NCI-H510A treated with DMSO at 0.1 percent for 48 hours (cell line): ENCODE measurements at regions not wholly inside any gene's neighbourhood (a gene's known extent, or its start where the extent isn't known, plus 50 kb on each side); places are given as distances from the start of the nearest gene placed in this dataset.

Experiments used
- DNase-seq: peaks from one replicate; lab custom pipeline; 2025; lab: John Stamatoyannopoulos, UW

DNA sequence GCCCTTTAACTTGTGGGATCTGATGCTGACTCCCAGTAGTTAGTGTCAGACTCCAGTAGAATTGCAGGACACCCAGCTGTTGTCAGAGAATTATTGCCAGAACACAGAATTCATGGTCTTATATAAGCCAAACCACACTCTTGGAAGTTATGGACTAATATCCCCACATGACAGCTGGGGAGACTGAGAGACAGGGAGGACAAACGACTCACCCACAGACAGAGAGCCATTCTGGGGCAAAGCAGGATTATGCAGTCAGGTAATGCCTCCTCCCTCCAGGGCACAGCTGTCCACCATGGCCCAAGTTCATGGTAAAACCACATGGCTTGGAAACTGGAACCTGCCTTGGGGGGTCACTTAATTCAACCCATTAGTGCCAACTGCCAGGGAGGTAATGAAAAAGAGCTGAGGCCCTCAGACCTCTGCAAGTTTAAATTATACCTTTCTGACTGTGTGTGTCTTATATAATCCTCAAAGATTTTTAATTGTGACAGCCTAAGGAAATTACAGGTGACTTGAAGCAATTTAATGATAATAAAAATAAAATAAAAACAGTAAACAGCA, 299.5 kb downstream of the BUD13 start:
- DNase-seq: no peak

GRCh38 chr11:116472651-116473050, 300.1 kb downstream of the BUD13 start:
- no peak for DNase-seq

DNA sequence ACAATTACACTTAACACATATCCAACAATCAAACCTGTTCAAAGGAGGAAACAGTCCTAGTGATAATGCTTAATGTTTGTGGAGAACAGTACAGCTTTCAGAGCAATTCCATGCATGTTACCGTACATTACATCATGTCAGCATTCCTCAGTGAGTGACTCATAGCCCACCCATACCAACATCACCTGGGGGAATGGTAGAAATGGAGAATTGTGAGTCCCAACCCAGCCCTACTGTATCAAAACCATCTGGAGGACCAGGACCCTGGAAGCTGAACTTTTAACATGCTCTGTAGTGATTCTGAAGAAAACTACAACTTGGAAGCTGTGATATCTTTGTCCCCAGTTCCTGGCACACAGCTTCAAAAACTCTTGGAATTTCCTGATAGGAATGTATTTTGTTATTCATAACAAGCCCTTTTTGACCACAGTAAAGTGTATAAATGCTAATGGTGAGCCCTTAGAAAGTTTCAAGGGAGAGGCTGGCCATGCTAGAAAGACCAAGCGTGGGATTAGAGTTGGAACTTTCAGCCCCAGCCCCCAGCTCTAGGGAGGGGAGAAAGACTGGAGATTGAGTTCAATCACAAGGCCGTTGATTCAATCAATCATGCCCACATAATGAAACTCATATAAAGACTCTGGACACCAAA, 301.1 kb downstream of the BUD13 start:
- DNase-seq: no peak

DNA sequence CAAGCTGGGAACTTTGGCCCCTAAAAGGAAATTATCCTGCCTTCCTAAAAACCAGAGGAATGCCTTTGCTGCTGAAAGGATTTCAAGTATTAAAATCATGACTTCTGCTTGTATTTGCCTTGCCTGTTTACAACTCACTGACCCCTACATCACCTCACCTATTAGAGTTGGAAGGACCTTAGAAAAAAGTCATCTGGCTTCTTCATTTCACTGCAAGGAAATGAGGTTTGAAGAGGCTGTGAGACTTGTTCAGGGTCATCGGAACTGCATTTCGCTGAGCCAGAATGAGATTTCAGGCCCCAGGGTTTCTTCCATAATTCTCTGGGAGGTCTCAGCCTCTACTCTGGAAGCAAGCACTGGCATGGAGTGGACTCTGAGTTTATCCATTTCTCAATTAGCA, 304.1 kb downstream of the BUD13 start:
- no peak for DNase-seq

GRCh38 chr11:116467823-116468222, 305.0 kb downstream of the BUD13 start:
- DNase-seq: no peak

DNA sequence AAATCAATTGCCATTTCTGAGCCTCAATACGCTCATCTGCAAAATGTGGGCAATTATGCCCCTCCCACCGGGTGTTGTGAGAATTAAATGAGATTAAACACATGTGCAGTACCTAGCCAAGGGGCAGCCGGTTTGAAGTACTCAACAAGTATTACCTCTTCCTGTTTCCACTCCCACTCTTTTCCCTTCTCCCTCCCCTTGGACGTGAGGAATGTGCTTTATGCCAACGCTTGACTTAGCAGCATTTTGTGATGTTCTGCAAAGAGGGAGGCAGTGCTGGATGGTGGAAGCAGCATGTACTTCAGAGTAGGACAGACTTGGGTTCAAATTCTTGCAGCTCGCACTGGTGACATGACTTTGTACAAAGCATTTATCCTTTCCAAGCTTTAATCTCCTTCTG, 306.0 kb downstream of the BUD13 start:
- no peak for DNase-seq

- no peak for DNase-seq
Measured at GRCh38 chr11:116466191-116466590, 306.6 kb downstream of the BUD13 start.

GRCh38 chr11:116465056-116465455, 307.7 kb downstream of the BUD13 start:
- no peak for DNase-seq

GRCh38 chr11:116461789-116462188, 311.0 kb downstream of the BUD13 start:
- no peak for DNase-seq

- no peak for DNase-seq
Measured at GRCh38 chr11:116460156-116460920, 312.4 kb downstream of the BUD13 start.

GRCh38 chr11:116459185-116460045, 313.4 kb downstream of the BUD13 start:
- no peak for DNase-seq

DNA sequence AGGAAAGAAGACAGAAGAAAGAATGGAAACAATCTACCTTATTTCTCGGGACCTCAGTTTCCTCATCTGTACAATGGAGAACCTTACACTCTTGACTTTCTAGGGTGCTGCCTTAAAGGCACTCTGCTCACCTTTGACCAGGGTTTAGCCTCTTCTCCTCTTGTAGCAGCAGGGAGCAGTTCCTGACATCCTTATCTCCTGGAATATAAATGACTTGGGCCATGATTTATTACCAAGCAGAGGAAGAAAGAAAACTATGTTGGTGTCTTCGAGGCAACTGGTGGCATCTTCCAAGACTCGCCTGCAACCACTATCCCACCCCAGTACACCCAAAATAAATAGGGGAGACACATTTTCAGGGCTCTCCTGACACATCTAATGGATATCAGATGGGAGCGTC, 314.2 kb downstream of the BUD13 start:
- no peak for DNase-seq

GRCh38 chr11:116457336-116458007, 315.3 kb downstream of the BUD13 start:
- peak; percentile 45 for DNase-seq

- DNase-seq: no peak
Measured at GRCh38 chr11:116454951-116455350, 317.8 kb downstream of the BUD13 start.

- DNase-seq: peak; percentile 48
Measured at GRCh38 chr11:116454020-116454645, 318.7 kb downstream of the BUD13 start.

DNA sequence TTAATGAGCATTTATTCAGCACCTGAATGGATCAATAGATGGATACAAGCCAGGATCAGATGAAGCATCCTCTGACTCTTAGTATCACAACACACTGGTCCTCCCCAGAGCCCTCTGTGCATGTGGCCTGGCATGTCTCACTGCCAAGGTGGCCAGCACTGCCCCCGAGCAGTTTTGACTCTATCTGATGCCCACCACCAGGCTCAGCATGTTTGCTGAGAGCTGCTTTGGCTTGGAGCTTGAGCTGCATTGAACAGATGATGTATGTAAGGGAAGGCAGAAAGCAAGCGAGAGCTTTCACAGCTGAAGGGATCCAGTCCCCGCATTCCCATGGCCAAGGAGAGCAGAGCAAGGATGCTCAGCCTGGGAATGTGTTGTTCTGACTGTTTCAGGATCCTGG, 320.3 kb downstream of the BUD13 start:
- no peak for DNase-seq

GRCh38 chr11:116449522-116449921, 323.3 kb downstream of the BUD13 start:
- DNase-seq: no peak

DNA sequence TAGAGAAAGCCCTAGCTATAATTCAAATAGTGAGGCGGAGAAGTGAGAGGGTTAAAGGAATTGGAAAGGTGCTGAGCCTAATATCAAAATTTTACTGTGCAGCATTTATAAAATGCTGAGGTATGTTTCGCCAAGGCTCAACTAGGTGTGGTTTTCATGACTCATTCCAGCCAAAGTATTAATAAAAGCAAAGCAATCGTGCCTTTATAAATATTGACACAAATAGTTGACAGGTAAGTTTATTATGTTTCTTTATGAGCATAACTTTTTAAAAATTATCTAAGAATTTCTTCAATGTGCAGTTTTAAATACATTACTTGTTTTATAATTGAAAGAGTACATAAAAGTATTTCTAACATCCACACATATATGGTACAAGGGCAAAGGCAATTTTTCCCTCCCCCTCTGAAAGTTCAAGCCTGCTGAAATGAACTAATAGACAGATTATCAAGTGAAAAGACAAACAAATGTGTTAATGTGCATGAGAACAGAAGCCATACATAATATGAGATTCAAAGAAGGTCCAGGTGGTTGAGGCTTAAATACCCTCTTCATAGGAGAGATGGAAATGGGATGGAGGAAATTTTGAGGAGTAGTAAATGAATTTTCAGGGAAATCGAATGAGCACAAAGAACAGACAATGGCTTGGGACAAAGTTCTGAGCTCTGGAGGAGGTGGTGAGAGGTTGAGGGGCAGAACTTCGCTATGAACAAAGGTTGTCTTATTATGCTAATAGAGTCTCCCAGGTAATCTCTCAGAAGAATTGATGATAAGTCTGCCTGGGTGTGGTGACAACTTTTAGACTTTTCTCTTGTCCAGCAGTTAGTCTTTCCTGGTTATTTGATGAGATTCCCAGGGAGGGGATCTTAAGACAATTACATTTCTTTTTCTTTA, 326.5 kb downstream of the BUD13 start:
- no peak for DNase-seq

DNA sequence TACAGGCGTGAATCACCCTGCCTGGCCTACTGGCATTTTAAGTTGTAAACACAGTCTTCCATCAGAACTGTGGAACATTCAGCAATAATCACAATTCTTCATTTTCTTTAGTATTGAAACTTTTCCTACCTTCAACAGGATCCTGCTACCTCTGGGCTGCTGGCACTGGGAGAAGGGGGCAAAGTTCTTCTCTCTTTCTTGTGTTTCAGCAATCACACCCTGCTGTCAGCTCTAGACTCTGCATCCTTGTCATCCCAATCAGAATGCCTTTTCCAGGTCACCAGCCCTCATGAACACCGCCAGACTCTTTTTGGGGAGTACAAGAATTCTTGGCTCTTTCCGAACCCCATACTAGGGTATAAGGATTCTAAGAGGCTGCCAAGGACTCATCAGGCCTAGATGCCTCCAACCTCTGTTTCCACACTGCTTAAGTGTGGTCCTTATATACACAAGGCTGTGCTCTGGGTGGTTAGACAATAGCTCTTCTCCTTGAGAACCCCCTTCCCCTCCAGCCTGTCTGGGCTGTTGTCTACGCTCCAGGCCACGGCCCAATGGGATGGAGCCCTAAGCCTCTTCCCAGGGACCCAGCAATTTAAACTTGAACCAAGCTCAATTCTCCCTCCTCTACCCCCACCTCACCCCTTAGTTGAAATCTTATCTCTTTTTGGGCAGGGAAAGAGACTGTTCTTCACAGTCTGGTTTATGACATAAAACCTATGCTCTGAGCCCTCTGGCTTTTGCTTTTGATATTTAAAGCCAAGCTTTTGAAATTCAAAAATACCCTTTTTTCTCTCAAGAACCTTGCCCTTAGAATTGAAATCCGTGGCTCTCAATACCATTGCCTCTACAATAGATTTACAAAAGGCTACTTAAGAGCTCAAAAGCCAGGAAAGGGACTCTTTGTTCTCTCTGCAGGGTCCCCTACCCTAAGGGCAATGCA, 327.4 kb downstream of the BUD13 start:
- no peak for DNase-seq
